ENCODE measurements at regions not wholly inside any gene's neighbourhood (a gene's known extent, or its start where the extent isn't known, plus 50 kb on each side); places are given as distances from the start of the nearest gene placed in this dataset.

GRCh38 chr1:194684636-194685035 lies 1498.2 kb upstream of the B3GALT2 start:
- no peak for TF ChIP-seq CTCF (IDR thresholded peaks at IDR 0.05; ENCODE audit: insufficient read depth, low read length)
- TF ChIP-seq POLR2AphosphoS5 (IDR thresholded peaks at IDR 0.05; ENCODE audit: low read depth) = no peak
- TF ChIP-seq REST (IDR thresholded peaks at IDR 0.05; ENCODE audit: insufficient replicate concordance, low read depth) = no peak
- no peak for TF ChIP-seq GABPA (IDR thresholded peaks at IDR 0.05; ENCODE audit: low read depth)
- TF ChIP-seq SPI1 (IDR thresholded peaks at IDR 0.05; ENCODE audit: borderline replicate concordance, low read depth) = no peak

Measured in HL-60 (cell line).